GM19043 (cell line): ENCODE measurements at regions not wholly inside any gene's neighbourhood (a gene's known extent, or its start where the extent isn't known, plus 50 kb on each side); places are given as distances from the start of the nearest gene placed in this dataset.

Experiments
- ATAC-seq: cut with Tn5 transposase; IDR thresholded peaks from one replicate; pipeline ENCODE4 v1.9.1; 2021; ENCODE audit warnings: low read depth; ENCODE audit not compliant: unreplicated experiment

DNA sequence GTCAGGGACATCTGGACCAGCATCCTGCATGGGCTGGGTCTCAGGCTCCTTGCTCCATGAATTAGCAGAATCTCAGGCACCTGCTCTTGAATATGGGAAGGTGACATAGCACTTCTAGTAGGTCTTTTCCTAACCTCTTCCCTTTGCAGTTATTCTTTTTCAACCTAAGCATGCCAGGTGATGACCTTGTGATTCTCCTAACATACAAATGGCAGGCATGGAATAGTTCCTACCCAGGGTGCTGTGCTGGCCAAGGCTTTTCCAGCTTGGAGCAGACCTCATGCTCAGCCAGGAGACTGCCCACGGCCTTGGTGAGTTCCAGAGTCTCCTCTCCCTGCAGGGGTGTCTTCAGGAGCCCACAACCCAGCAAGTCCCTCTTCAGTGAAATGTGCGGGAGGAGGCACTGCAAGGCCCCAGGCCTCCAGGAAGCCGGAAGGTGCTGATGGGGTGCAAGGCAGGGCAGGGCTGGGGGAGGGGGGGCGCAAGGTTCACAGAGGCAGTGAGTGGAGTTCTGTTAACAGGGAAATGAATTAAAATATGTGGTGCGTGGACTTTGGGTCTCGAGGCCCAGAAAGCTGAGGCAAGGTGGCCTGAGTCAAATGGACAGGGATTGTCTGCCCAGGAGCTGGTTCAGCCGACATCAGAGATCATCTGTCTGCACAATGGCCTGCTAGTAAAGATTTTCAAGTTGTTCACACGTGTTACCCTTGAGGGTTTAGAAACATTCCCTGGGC is 75.9 kb upstream of the SEPTIN5 start:
- no peak for ATAC-seq

DNA sequence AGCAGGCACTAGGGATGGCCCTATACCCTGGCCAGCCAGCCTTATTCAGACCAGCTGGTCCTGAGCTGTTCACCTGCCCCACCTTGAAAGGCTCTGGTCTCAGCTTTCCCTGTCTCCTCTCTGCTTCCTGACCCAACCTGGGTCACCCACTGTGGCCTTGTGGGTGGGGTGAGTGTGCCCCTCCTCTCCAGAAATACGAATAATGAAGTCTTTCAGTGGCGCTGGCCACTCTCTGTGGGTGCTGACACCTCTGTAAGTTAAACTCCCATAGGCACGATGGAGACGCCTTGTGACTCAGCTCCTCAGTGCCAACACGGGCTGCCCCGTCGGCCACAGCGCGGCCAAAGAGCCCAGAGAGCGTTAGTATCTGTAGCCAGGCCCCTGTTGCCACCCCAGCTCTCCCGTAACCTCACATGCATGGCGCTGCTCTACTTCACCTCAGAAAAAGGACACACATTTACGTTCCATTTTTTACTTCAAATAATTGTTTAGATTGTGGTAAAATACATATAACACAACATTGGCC is 74.6 kb upstream of the SEPTIN5 start:
- ATAC-seq, result no peak

DNA sequence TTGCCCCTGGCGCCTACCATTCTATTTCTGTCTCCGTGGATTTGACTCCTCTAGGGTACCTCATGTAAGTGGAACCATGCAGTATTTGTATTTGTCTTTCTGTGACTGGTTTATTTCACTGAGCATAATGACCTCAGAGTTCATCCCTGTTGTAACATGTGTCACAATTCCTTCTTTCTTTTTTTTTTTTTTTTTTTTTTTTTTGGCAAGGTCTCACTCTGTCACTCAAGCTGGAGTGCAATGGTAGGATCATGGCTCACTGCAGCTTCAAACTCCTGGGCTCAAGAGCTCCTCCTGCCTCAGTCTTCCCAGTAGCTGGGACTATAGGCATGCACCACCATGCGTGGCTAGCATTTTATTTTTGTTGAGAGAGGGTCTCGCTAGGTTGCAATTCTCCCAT is 74.0 kb upstream of the SEPTIN5 start:
- ATAC-seq, result no peak

DNA sequence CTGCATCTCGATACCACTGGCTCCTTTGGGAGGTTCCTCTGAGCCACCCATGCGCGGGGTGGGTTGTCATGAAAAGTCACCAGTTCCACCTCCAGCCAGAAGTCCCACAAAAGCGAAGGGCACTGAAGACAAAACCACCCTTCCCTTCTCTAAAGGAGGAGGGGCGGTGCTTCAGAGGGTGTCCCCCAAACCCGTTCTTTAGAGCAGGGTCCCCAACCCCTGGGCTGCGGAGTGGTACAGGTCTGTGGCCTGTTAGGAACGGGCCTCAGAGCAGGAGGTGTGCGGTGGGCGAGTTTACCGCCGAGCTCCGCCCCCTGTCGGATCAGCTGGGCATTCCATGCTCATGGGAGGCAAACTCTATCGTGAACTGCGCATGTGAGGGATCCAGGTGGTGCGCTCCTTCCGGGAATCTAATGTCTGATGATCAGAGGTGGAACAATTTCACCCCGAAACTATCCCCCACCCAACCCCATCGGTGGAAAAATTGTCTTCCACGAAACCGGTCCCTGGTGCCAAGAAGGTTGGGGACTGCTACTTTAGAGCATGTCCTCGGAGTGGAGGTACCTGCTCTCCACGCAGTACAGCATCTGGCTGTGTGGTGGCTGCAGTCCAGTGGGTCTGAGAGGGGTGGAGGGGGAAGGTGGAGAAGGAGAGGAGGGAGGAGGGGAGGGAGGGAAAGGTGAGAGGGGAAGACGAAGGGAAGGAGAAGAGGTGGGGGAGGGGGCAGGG is 72.9 kb upstream of the SEPTIN5 start:
- no peak for ATAC-seq

DNA sequence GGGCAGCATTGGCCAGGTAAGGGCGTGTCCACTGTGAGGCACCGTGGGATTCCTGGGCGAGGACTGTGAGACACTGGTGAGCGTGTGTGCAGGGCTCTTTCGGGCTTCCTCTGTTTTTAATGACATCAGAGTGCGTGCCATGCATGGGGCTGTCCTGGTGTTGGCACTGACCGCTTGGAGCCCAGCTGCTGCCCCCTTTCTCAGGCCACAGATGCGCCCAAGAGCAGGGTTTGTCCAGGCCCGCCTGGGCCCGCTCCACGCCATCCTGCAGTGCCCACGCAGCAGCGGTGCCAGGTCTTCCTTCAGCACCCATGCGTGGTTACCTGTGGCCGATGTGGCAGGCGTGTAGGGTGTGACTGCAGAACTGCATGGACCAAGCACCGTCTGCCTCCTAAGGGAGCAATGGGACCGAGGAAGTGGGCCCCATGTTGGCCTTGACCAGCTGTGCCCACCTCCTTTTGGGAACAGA is 72.3 kb upstream of the SEPTIN5 start:
- no peak for ATAC-seq

DNA sequence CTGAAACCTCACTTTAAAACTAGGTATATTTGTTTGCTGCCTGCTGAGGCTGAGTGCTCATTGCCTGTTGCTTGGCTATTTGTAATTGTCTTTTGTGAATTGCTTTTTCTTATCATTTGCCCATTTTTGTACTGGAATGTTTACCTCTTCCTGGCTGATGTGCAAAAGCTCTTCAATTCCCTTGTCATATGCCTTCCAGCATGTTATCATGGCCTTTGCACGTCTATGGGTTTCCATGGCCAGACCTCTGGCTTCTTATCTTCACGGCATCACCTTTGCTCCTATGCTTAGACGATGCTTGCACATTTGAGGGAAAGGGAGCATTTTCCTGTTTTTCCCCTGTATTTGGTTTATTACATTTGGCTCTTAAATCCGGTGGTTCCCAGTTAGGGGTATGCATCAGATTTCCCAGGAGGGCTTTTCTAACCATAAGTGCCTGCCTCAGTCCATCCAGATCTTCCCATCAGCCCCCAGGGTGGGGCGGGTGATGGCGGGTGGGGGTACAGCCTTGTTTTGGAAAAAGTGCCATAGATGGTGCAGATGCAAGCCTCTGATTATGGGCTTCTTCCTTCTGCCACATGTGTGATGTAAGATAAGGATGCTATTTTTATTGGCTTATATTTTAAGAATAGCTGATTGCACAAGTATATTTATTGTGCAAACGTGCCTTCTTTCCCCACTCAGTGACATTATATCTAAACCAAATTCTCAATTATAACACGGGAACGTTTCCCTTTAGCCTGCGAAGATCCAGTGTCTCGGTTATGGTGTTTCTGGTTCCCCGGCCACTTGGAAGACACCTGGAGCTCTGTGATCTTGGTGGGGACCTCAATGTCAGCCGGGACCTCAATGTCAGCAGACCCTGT is 70.6 kb upstream of the SEPTIN5 start:
- no peak for ATAC-seq

DNA sequence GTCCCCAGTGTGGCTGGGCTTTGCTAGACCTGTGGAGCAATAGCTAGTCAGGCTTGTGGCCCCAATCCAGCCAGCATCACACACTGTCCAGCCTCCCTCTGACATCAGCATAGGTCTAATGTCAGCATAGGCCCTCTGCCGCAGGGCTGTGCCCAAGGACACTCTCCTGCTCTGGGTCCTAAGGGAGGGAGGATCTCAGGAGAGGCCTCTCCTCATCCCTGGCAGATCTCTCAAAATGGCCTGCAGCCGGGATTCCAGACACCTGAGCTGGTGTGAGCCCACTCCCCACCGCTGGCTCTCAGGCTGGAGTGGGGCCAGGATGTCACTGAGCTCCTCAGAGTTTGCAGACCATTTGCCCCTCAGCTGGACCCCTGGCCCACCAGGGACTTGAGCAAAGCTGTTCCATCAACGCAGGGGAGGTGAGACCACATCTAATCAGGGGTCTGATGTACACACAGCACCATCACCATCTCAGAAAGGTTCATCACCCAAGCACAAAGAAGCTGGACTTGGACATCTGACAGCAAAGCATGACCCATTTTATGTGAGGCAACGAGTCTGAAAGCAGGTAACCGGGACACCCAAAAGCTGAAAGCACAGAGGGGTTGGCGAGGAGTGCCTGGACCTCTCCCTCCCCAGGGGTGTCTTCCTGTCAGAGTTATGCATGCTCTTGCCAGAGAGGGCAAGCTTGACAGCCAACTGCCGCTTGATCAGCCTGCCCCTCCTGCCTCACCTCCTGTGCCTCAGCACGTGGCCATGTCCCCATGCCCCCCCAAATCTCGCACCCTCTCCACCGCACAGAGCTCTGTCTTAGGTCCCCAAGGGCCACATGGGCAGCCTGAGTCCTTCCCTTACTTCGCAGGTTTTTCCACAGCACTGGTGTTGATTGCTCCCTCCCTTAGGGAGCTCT is 69.7 kb upstream of the SEPTIN5 start:
- no peak for ATAC-seq

DNA sequence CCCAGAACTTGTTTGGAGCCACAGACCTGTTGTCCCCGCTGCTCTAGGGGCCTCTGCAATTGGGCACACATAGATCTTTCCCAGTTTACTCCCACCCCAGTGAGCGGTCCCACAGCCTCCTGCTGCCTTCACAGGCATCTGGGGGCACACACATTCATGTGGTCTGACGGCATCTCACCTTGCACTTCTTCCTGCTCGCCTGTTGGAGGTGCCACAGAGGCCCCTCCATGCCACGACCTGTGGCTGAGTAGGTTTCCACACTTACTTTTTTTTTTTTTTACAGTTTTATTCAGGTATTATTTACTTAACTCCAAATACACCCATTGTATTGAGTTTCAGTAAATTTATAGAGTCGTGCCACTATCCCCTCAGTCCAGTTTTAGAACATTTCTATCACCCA is 68.9 kb upstream of the SEPTIN5 start:
- no peak for ATAC-seq

DNA sequence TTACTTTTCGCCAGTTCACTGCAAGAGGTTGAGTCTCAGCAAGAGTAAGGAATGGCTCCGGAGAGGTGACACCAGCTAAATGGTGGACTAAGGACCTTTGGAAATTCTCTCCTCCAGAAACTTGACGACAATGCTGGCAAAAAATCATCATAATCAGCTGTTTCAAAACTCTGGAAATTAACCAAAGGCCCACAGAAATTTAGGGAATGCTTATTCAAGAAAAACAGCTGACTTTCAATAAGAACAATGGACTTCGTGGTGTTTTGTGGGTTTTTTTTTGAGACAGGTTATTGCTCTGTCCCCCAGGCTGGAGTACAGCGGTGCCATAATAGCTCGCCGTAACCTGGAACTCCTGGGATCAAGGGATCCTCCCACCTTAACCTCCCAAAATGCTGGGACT is 68.4 kb upstream of the SEPTIN5 start:
- no peak for ATAC-seq

DNA sequence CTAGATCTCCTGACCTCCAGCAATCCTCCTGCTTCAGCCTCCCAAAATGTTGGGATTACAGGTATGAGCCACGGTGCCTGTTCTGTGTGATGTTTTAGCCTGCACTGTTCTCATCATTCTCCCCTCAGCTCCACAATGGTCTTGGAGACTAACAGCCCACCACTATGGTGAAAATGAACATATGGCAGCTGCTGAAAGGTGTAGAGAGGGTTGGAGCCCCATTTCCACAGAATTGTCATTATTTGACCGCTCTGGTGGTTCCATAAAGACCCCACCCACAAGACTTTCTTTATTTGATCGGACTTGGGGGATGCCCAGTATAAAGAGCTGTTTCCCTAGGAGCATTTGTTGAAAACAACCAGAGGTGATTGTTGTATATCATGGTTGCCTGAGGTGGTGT is 67.9 kb upstream of the SEPTIN5 start:
- no peak for ATAC-seq

DNA sequence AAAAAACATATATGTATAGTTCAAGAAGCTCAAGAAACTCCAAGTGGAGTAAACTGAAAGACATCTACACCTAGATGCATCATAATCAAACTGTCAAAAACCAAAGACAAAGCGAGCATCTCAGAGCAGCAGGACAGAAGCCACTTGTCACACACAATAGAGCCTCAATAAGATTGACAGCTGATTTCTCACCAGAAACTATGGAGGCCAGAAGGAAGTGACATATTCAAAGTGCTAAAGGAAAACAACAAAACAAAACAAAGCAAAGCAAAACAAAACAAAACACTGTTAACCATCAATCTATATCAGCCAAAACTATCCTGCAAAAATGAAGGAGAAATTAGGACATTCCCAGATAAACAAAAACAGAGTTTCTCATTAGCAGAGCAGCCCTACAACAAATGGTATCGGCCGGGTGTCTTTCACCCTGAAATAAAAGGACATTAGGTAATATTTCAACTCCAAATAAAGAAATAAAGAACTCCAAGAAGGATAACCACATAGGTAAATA is 65.8 kb upstream of the SEPTIN5 start:
- ATAC-seq, result no peak

DNA sequence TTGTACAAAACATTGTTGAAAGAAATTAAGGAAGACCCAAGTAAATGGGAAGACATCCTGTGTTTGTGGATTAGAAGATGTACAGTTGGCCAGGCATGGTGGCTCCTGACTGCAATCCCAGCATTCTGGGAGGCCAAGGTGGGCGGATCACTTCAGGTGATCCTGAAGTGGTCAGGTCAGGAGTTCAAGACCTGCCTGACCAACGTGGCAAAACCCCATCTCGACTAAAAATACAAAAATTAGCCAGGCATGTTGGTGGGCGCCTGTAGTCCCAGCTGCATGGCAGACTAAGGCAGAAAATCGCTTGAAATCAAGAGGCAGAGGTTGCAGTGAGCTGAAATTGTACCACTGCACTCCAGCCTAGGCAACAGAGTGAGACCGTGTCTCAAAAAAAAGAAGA is 62.0 kb upstream of the SEPTIN5 start:
- no peak for ATAC-seq

DNA sequence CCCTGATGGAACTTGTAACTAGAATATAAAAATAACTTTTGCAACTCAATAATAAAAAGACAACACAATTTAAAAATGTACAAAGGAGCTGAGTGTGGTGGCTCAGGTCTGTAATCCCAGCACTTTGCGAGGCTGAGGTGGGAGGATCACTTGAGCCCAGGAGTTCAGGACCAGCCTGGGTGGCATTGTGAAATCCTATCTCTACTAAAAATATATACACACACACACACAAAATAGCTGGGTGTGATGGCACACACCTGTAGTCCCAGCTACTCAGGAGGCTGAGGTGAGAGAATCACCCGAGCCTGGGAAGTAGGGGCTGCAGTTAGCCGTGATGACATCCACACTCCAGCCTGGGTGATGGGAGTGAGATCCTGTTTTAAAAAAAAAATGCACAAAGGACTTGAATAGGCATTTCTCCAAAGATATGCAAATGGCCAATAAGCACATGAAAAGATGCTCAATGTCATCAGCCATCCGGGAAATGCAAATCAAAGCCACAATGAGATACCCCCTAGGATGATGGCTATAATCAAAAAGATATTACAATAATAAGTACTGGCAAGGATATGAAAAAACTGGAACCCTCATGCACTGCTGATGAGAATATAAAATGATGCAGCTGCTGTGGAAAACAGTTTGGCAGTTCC is 59.8 kb upstream of the SEPTIN5 start:
- no peak for ATAC-seq

DNA sequence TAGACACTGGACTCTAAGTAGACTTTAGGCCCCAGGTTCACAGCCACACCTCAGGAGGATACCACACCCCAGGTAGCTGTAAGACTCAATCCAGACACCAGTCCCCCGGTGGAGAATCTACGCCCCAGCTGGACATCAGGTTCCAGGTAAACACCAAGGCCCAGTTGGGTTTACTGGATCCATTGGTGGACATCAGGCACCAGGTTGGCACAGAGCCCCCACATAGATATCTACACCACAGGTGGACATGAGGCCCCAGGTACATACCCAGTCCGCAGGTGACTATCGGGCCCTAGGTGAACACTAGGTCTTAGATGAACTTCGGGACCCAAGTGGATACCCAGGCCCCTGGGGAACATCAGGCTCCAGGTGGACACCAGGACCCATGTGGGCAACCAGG is 58.9 kb upstream of the SEPTIN5 start:
- ATAC-seq, result no peak

DNA sequence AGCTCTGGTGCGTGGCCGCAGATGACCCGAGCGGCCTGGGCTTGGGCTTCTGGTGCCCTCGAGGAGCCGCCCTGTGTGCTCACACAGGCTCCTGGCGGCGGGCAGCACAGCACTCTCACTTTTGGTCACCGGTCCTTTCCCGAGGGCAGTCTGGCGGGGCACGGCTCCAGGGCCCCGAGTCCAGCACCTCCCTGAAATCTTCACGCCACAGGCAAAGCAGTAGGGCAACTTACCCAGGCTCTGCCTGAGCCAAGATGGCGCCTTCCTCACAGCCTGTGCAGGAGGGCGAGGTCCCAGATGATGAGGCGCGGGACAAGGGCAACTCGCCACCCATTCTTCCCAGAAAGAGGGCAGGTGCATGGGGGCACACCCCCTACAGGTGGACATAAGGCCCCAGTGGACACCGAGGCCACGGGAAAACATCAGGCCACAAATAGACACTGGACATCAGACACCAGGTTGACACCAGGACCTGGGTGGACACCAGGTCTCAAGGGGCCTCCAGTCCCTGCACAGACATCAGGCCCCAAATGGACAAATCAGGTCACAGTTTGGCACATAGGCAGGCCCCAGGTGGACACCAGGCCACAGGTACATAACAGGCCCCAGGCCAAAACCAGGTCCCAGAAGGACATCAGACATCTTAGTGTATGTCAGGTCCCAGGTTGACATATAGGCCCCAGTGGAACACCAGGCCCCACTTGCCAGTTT is 57.6 kb upstream of the SEPTIN5 start:
- no peak for ATAC-seq

DNA sequence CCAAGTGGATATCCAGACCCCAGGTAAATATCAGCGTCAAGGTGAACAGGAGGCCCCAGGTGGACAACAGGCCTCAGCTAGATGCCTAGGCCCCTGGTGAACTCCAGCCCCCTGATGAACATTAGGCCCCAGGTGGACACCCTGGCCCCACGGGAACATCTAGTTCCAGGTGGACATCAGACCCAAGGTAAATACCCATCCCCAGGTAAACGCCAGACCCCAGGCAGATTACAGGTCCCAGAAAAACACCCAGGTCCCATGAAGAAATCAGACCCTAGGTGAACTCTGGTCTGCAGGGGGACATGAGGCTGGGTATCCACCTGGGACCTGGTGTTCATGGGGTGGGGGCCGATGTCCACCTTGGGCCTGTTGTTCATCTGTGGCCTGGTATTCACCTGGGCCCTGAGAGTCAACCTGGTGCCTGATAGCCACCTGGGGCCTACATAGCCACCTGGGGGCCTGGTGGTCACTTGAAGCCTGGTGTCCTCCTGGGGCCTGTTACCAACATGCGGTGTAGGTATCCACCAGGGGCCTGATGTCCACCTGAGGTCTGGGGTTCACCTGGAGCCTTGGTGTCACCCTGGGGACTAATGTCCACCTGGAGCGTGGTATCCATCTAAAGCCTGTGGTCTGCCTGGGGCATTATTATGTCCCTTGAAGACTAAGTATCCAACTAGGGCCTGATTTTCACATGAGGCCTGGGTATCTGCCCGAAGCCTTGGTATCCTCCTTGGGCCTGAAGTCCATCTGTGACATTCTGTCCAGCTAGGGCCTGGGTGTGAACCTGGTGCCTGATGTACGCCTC is 56.8 kb upstream of the SEPTIN5 start:
- ATAC-seq, result no peak

DNA sequence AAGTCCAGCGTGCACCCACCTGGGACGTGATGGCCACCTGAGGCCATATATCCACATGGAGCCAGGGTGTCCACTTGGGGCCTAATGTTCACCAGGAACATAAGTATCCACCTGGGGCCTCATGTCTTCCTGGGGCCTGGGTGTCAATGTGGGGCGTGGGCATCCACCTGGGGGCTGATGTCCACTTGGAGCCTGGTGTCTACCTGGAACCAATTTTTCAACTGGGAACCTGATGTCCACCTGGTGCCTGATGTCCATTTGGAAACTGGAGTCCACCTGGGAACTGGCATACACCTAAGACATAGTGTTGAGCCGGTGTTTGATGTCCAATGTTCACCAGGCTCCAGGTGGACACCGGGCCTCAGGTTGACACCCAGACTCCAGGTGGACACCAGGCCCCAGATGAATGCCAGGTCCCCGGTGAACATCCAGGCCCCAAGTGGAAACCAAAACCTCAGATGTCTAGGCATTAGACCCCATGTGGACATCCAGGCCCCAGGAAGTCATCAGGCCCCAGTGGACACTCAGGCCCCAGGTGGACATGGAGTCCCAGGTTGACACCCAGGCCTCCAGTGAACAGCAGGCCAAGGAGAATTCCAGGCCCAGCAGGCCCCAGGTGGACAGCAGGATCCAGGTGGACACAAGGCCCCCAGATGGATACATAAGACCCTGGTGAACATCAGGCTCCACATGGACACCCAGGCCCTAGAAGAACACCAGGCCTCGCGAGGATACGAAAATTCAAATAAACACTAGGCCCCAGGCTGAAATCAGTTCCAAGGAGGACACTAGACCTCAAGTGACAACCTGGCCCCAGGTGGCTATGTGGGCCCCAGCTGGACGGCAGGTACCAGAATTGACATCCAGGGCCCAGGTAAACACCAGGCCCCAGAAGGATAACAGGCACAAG is 56.0 kb upstream of the SEPTIN5 start:
- ATAC-seq, result no peak
